GM12878 (cell line): ENCODE measurements at regions not wholly inside any gene's neighbourhood (a gene's known extent, or its start where the extent isn't known, plus 50 kb on each side); places are given as distances from the start of the nearest gene placed in this dataset.
A peak's percentile ranks its signal among the peaks of the same experiment; 100 is the strongest.

Experiments
- ATF3 ChIP-seq: IDR thresholded peaks from 2 replicates; pipeline ENCODE4 v1.6.1; 2011; ENCODE audit warnings: low read depth, mild to moderate bottlenecking, low read length, moderate library complexity, borderline replicate concordance; ENCODE audit errors: extremely low read depth
- BHLHE40 ChIP-seq, 2 experiments: fragments of 450-650 bp in 1 of 2; IDR thresholded peaks; 2 replicates each; pipeline ENCODE4 v1.6.1; 2011 to 2017; ENCODE audit warnings: low read depth in 2 of 2, borderline replicate concordance in 1 of 2, improper control_type of control experiment in 1 of 2, low read length in 1 of 2, mild to moderate bottlenecking in 1 of 2
- CBFB ChIP-seq: IDR thresholded peaks from 2 replicates; pipeline ENCODE4 v1.6.1; 2016; ENCODE audit warnings: antibody characterized with exemption, low read depth
- DPF2 ChIP-seq: fragments of 450-650 bp; IDR thresholded peaks from 2 replicates; pipeline ENCODE4 v1.6.1; 2017; ENCODE audit warnings: mild to moderate bottlenecking
- HDGF ChIP-seq: fragments of 450-650 bp; IDR thresholded peaks from 2 replicates; pipeline ENCODE4 v1.6.1; 2016; ENCODE audit warnings: antibody characterized with exemption
- KAT2A ChIP-seq: conservative IDR thresholded peaks from 2 replicates; pipeline ENCODE4 v1.6.1; 2011; ENCODE audit warnings: low read depth, low read length; ENCODE audit not compliant: control insufficient read depth
- LARP7 ChIP-seq: fragments of 450-650 bp; IDR thresholded peaks from 2 replicates; pipeline ENCODE4 v1.6.1; 2017; ENCODE audit warnings: mild to moderate bottlenecking
- MLLT1 ChIP-seq: fragments of 450-650 bp; IDR thresholded peaks from 2 replicates; pipeline ENCODE4 v1.6.1; 2016; ENCODE audit warnings: mild to moderate bottlenecking
- PAX5 ChIP-seq: IDR thresholded peaks from 2 replicates; pipeline ENCODE4 v1.6.1; 2011; ENCODE audit warnings: low read depth, low read length, borderline replicate concordance
- POLR2A ChIP-seq: IDR thresholded peaks from 2 replicates; pipeline ENCODE4 v1.6.1; 2011; ENCODE audit warnings: low read depth, mild to moderate bottlenecking, low read length
- PRDM15 ChIP-seq: fragments of 450-650 bp; formaldehyde crosslinking; IDR thresholded peaks from 2 replicates; pipeline ENCODE4 v1.4.0; 2020; ENCODE audit warnings: mild to moderate bottlenecking, moderate library complexity
- RUNX3 ChIP-seq: IDR thresholded peaks from 2 replicates; pipeline ENCODE4 v1.6.1; 2012; ENCODE audit warnings: low read length, inconsistent platforms
- SMAD1 ChIP-seq: fragments of 450-650 bp; IDR thresholded peaks from 2 replicates; pipeline ENCODE4 v1.6.1; 2018; ENCODE audit warnings: mild to moderate bottlenecking, low read depth; ENCODE audit not compliant: partially characterized antibody
- SMC3 ChIP-seq: IDR thresholded peaks from 2 replicates; pipeline ENCODE4 v1.6.1; 2011; ENCODE audit warnings: low read length, improper control_type of control experiment, borderline replicate concordance
- SP1 ChIP-seq: IDR thresholded peaks from one replicate; pipeline ENCODE4 v1.6.1; 2011; ENCODE audit warnings: low read depth, low read length
- USF2 ChIP-seq: IDR thresholded peaks from 2 replicates; pipeline ENCODE4 v1.6.1; 2011; ENCODE audit warnings: low read depth, low read length, improper control_type of control experiment, borderline replicate concordance
- ZSCAN29 ChIP-seq: fragments of 450-650 bp; IDR thresholded peaks from 2 replicates; pipeline ENCODE4 v1.6.1; 2017; ENCODE audit warnings: mild to moderate bottlenecking, moderate library complexity
- TF ChIP-seq, protein P1 (sequence below): IDR thresholded peaks from 2 replicates; pipeline ENCODE4 v1.6.1; 2012; ENCODE audit warnings: low read depth, low read length, improper control_type of control experiment
- TF ChIP-seq, protein P2 (sequence below): fragments of 450-650 bp; conservative IDR thresholded peaks from 2 replicates; pipeline ENCODE4 v1.6.1; 2017; ENCODE audit warnings: mild to moderate bottlenecking, moderate library complexity

DNA sequence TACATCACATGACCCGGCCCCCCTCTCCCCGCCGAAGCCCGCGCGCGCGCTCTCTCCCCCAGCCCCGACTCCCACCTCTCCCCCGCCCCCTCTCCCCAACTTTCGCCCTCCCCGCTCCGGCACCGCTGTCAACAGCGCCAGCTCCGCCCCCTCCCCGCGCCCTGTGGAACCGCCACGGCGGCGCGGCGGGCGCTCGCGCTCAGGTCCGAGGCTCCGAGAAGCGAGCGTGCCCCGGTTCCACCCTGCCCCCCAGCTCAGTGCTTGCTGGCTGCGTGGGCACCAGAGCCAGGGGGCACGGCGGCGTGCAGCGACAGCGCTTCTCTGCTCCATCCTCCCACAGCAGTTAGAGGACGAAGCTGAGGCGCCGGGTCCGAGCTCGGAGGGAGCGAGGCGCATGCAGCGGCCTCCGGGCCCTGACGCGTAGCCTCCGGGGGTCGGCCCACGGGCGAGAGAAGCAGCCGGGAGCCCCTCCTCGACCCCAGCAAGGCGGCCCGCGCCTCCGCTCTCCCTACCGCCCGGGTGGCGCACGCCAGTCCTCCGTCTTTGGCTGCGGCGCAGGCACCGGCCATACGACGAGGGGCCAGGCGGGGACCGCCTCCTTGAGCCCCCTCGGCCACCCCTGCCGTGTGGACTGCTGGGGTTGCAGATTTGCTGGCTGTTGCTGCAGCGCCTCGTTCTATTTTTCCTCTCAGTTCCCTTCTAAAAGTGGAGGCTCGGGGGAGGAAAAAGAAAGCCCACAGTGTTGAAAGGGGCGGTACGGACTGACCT, 109.5 kb downstream of the KCNRG start (continued):
- TF ChIP-seq, protein P1, sequence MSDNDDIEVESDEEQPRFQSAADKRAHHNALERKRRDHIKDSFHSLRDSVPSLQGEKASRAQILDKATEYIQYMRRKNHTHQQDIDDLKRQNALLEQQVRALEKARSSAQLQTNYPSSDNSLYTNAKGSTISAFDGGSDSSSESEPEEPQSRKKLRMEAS, result no peak; the same call in 1 of the 2 replicates
- no peak for TF ChIP-seq HDGF
- TF ChIP-seq LARP7, result peak; percentile 65; the same call in 1 of the 2 replicates
- TF ChIP-seq USF2, result peak; percentile 7
- no peak for TF ChIP-seq PRDM15 (CRISPR knock-in tag)
- no peak for TF ChIP-seq ATF3
- TF ChIP-seq, protein P2, sequence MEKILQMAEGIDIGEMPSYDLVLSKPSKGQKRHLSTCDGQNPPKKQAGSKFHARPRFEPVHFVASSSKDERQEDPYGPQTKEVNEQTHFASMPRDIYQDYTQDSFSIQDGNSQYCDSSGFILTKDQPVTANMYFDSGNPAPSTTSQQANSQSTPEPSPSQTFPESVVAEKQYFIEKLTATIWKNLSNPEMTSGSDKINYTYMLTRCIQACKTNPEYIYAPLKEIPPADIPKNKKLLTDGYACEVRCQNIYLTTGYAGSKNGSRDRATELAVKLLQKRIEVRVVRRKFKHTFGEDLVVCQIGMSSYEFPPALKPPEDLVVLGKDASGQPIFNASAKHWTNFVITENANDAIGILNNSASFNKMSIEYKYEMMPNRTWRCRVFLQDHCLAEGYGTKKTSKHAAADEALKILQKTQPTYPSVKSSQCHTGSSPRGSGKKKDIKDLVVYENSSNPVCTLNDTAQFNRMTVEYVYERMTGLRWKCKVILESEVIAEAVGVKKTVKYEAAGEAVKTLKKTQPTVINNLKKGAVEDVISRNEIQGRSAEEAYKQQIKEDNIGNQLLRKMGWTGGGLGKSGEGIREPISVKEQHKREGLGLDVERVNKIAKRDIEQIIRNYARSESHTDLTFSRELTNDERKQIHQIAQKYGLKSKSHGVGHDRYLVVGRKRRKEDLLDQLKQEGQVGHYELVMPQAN, result no peak
- no peak for TF ChIP-seq ZSCAN29
- peak; percentile 53 for TF ChIP-seq POLR2A
- TF ChIP-seq MLLT1, result no peak
- TF ChIP-seq BHLHE40 (IDR thresholded peaks at IDR 0.05; ENCODE audit: borderline replicate concordance in 1 of 2, low read depth in 2 of 2, low read length in 1 of 2), result peak in 1 of 2 experiments; percentile 27; a peak in 2 of 4 replicates
- TF ChIP-seq SMC3, result no peak
- TF ChIP-seq SP1, result no peak
- no peak for TF ChIP-seq SMAD1
- TF ChIP-seq DPF2, result peak; percentile 12; the same call in 1 of the 2 replicates
- no peak for TF ChIP-seq PAX5
- 0 out of 2 replicates have a peak, but pooled peaks have one; percentile 4 for TF ChIP-seq RUNX3
- TF ChIP-seq KAT2A, result no peak
- TF ChIP-seq CBFB, result no peak
